GM19238 (cell line): ENCODE measurements at regions not wholly inside any gene's neighbourhood (a gene's known extent, or its start where the extent isn't known, plus 50 kb on each side); places are given as distances from the start of the nearest gene placed in this dataset.
"Not testable (repeated sequence)": the region's sequence is repeated elsewhere in the genome, so short reads cannot be mapped to it uniquely, and the experiment has no call there.

Experiments used
- DNase-seq: peaks from one replicate; pipeline ENCODE4 v3.0.0; 2011; ENCODE audit warnings: low spot score; ENCODE audit not compliant: insufficient read length

DNA sequence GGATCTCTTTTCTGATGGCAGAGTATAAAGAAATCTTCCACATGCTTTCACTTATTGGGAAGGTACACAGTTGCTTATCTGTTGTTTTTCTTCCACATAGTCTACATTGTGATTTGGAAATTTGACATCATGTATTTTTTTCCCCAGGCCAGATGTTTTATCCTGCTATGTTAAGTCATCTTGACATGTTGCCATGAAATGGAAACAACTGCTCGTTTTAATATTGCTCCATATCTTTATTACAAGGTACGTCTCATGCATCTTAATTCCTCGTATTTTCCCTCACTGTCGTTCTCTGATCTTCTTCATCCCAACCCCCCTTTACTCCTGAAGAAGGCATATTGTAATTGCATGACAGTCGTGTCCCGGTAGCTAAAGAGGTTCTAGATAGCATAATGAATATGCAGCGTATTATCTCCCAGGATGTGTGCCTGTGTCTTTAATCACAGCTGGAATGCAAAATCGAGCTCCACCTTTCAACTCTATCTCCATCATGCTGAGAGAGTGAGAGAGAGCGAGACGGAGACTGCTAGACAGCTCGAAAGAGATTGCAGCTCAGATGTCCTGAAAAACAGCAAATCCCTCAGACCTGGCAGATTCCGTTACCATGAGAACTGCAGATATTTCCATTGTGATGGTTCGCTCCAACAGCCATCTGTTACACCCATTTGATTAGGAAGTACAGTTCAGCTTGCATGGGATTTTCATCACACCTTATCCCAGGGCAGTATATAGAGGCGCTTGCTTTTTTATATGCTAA, 281.7 kb downstream of the TMEM38B start:
- no peak for DNase-seq

DNA sequence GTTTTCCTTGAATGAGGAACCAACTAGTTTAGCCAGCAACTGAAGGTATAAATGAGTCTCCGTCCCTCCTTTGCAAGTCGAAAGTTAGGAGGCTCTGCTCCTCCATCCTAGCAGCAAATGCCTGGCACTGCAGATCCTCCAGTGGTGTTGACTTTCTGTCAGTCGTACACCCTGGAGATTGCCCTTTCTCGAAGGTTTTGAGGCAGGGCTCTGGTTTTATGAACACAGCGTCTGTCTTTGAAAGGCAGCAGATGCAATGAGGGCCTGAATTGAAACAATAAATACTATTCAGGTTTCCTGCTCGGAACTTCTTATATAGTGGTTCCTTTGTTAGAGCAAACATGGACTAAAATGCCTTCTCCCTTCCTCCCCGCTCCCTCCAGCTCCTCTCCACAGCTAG, 284.0 kb downstream of the TMEM38B start:
- DNase-seq: no peak

DNA sequence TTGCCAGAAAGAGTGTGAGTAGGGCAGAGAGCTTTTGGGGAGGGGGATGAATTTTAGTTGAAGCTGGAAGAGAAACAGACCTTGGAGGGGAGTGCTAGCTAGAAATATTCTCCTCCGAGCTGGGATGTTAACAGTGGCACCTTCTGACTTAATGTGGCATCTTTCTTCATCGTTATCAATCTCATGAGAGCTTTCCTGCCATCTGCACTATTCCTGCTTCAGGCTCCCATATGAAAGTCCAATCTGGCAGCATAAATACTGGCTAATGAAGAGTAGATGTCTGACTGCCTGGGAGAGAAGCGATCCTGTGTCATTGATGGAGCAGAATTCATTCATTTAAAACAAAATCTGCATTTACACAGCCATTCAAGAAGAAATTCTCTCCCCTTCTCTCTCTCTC, 284.5 kb downstream of the TMEM38B start:
- DNase-seq: no peak

DNA sequence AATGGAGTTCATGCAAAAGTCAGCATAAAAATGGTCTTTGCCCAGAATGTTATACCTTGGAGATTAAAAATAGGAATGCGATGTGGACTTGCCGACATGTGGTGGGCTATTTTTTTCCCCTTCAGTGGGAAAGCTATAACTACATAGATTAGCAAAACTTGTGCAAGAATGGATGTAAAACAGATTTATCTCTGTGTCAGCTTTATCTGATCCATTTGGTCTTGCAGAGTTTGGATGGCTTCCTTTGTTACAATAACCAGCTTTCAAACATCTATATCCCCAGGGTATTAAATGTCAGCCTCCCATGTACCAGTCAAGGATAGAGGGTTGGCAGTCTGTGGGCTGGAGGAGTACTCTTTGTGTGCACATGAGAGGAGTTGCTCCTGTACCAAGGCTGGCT, 284.9 kb downstream of the TMEM38B start:
- no peak for DNase-seq

DNA sequence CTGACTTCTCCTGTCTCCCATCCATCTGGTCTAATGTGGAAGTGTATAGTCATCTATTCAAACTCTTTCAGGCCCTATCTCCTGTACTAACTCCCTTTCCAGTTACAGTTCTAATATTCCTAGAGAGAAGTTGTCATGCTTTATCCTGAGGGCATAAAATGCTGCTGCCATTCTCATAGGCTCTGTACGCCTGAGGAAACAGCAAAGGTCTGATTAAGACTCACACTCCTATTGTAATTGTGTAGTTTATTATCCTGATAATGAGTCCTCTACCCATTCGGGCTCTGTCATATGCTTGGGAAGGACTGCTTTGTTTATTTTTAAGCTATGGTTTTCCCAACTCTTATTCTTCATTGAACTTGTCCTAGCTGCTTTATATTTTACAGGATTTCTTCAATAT, 290.4 kb downstream of the TMEM38B start:
- DNase-seq: no peak

DNA sequence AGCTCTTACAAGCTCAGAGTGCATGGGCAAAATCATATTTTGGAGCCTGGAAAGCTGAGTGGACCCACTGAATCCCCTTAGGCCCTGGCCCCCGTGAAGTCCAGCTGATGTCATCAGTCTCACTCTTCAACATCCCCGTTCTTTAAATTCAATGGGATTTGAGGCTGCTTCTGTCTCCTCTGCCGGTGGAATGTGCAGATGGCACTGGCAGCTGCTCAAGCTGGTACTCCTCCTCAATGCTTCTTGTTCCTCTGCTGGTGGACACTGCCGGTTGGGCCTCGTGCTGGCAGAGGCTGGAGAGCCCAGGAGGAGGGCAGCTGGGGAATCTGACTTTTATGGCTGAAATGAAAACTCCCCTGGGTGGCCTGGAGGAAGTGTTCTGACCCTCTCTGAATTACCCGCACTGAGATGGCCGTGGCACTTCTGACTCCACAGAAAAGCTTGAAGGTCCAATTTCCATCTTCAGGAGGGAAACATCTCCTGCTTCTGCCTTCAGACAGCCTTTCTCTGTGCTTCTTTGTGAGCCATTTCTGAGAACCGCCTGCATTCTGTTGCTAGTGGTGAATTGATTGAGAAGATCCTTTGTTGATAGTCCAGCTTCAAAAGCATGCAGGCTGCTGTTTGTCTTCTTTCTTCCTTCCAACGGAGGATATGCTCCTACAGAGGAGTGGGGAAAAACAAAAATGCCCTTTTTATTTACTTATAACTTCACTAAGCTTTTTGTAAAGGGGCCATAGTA, 298.9 kb downstream of the TMEM38B start:
- no peak for DNase-seq

DNA sequence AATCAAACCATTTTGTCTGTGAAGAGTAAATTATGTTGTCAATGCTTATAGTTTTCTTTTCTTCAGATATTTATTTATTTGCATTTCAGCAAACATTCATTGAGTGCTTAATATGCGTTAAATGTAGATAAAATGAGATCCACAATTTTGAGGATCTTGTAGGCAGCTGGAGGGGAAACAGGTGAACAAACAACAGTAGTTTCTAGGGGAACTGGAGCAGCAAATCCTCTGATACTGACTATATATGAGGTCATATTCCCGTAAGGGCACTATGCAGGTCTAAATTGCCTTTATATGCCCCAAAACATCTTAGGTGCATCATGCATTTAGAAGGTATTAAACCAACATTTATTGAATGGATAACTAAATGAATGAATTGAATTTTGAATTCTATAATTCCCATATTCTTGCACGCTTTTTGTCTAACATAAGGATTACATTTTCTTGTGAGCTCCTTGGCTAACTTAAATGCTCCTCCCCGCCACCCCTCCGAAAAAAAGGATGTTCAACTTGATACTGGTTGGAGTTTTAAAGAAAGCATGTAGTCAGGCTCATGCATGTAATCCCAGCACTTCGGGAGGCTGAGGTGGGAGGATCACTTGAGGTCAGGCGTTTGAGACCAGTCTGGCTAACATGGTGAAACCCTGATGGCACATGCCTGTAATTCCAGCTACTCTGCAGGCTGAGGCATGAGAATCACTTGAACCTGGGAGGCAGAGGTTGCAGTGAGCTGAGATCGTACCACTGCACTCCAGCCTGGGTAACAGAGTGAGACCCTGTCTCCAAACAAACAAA, 299.8 kb downstream of the TMEM38B start:
- DNase-seq: no peak

DNA sequence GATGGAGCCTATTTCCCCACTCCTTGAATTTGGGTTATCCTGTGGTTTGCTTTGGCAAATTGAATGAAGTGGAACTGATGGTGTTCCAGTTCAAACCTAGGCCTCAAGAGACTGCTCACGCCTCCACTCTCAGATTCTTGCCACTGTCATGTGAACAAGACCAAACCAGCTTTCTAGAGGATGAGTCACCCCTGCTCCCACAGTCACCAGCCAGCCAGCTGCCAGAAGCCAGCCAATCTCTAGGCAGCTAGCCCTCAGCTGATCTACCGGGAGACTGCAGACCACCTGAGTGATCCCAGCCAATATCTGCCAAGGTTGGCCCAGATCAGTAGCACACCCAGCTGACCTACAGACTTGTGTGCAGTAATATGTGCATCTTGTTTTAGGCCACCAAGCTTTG, 300.6 kb downstream of the TMEM38B start:
- DNase-seq: no peak

DNA sequence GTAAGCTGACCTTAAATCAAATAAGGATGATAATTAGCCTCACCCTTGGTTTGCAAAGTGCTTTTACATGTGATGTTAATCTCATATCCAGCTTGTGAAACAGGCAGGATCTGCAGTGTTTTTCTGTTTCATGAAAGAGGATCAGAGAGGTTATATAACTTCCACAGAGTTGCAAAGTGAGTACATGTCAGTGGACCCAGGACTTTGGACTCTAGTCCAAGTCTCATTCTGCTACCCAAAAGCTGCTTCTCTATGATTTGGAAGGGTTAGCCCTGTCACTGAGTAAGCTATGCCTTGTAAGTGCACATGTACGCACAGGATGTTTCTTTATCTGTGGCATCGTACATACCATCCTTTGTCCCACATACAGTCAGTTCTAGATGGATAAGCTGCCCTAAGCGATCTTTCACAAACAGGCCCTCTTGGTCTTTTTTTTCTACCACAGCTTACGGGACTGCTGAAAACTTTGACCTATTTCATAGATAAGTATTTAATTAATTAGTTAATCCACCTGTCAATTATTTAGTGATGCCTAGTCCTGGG, 322.9 kb downstream of the TMEM38B start:
- no peak for DNase-seq

DNA sequence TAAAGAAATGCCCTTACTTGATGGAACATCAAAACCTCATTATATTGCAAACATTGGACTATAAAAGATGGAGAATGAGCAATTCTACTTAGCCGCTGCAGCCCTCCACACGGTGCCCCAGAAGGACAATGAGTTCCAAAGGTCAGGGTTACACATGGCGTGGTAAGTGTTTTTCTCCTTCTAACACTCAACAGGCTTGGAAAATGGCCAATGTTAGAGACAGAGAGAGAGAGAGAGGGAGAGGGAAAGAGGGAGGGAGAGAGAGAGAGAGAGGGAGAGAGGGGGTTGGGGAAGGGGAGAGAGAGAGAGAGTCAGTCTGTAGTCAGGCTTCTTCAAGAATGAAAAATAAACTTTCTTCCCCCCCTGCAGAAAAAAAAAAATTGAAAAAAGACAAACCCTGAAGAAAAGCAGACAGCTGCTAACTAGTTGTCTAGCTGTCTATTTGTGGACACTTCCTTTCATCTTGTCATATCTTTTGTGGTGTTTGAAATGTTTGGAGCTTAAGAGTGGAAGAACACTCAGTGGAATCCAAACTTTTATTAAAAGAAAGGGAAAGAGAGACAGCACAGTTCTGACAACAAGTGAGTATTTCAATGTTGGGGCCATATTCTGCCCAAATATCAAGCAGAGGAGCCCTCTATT, 324.8 kb downstream of the TMEM38B start:
- no peak for DNase-seq

DNA sequence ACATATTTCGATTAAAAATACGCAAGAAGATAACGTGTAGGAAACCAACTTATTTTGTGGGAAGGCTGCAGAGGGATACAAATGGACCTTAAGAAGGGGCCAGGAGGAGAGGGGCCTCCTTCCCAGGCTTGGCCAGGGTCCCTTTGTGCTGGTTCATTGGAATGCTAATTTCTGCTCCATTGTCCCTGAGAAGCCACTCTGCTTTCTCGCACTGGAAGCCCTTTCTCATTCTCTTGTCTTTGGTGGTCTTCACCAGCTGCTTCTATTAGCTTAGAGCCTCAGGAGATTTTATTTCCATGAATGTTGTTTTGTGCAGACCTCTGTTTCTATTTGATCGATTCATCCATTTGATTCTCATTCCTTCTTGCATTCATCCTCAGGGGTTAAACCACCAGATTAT, 325.4 kb downstream of the TMEM38B start:
- no peak for DNase-seq

DNA sequence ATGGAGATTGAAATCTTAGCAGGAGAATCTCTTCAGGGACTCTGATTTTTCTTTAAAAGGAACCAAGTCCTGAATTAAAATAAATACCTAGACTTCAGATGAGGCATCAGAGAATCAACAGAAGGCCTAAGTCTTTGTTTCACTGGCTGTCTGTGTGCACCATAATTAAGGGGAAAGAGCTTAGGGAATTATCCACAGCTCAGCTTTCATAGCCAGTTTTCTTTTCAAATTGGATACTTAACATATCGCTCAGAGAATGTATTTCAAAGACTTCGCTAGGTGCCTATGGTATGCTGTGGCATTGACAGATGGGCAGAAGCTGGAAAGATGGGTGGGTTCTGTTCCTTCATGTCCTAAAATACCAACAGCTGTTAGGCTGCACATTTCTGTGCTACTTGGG, 325.8 kb downstream of the TMEM38B start:
- no peak for DNase-seq

DNA sequence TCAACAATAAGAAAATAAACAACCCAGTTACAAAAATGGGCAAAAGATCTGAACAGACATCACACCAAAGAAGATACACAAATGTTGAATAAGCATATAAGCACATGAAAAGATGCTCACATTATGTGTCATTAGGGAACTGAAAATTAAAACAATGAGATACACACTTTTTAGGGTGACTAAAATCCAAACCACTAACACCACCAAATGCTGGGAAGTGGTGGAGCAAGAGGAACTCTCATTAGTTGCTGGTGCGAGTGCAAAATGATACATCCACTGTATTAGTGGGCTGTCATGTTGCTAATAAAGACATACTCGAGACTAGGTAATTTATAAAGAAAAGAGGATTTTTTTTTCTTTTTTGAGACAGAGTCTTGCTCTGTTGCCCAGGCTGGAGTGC, 329.1 kb downstream of the TMEM38B start:
- DNase-seq: no peak

DNA sequence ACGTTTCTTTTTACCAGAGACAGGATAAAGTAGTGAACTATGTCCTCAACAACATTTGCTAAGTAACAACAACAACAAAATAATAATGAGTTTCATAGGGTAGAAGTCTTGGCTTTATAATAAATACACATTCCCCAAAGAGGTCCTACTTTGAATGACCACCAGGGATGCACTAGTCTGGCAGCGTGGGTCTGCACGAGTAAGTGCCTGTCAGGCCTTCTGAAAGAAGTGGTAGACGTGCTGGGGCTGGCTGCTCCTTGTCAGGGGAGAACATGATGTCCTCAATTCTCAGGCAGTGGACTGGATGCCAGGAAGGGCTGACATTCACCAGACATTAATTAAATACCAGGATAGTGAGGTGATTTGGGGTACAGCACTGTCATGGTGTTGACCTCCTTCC, 331.1 kb downstream of the TMEM38B start:
- no peak for DNase-seq

DNA sequence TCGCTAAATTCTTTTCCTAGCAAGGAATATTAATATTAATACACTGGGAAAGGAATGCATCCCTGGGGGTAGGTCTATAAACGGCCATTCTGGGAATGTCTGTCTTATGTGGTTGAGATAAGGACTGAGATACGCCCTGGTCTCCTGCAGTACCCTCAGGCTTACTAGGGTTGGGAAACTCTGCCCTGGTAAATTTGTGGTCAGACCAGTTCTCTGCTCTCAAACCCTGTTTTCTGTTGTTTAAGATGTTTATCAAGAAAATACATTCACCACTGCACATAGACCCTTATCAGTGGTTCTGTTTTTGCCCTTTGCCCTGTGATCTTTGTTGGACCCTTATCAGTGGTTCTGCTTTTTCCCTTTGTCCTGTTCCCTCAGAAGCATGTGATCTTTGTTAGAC, 335.8 kb downstream of the TMEM38B start:
- DNase-seq: not testable (repeated sequence)

DNA sequence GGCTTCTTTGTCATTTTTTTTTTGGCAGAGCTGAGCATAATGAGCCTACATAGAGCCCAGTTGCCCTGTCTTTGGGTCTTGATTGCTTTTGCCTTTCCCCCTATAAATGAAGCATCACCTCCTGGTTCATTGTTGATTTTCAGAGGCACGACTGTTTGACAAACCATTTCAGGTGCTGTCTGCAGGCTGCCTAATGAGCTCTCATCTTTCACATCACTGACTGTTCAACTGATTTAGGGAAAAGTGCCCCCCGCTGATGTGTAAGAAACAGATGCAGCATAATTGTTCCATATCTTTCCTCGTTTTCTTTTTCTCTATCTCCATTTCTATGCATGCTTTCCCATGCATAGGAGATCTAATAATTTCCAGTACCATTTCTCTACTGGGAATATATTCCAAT, 338.6 kb downstream of the TMEM38B start:
- no peak for DNase-seq

DNA sequence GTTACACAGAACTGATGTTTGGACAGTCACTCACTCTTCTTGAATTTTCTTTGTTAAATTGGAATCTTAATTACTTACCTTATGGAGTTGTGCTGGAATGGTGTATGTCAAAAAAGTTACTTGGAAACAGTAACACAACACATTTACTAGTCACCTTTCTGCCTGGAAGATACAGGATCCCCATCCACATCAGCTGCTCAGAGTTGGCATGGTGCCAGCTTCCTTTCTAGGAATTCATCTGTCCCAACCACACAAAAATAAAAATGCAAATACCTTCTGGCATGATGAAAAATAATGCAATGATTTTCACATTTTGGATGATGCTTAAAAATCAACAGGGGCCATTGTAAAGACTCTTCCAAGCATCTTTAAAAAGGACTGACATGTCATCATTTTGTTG, 341.5 kb downstream of the TMEM38B start:
- no peak for DNase-seq

DNA sequence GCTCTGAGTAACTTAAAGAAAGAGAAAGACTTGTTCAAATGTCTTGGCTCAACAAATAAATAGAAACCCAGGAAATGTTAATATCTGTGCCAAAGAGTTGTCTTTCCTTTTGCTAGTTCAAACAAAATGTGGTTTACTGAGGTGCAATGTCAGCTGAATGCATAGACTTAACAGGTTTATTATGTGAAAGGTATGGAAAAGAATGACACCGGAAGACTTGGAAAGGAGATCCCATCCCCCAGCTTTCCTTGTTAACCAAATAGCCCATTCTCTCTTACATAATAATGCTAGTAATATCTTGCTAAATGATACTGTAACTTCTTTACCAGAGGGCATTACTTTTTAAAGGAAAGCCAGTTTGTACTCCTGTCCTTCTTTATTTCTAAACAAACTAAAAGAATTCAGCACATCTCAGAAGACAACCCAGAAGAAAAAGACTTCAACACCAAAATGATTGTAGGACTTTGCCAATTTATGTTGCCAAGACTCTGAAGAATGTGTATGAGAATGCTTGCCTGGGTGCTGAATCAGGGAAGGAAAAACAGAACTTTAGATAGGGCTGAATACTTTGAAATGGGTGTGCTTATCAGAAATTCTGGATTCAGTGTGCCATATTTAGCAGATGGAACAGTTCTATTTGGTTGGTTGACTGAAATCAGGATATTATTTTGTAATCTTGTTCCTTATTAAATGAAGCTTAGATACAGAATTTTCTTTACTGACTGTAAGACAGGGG, 344.1 kb downstream of the TMEM38B start:
- no peak for DNase-seq

DNA sequence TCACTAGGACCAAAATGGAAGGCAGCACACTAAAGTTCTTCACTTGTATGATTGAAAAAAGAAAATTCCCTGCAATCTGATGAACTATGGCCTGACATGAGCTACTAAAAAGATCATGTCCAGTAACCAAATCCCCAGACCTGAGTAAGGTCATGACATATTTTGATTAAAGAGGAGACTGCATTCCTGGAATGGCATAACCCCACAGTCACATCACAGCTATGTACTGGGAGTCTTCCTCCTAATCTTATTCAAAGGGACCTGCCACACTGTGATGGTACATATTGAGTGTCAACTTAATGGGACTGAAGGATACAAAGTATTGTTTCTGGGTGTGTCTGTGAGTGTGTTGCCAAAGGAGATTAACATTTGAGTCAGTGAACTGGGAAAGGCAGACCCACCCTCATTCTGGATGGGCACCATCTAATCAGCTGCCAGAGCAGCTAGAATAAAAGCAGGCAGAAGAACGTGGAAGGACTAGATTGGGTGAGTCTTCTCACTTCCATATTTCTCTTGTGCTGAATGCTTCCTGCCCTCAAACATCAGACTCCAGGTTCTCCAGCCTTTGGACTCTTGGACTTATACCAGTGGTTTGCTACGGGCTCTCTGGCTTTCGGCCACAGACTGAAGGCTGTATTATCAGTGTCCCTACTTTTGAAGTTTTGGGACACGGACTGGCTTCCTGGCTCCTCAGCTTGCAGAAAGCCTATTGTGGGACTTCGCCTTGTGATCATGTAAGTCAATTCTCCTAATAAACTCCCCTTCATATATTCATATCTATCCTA, 345.0 kb downstream of the TMEM38B start:
- no peak for DNase-seq

DNA sequence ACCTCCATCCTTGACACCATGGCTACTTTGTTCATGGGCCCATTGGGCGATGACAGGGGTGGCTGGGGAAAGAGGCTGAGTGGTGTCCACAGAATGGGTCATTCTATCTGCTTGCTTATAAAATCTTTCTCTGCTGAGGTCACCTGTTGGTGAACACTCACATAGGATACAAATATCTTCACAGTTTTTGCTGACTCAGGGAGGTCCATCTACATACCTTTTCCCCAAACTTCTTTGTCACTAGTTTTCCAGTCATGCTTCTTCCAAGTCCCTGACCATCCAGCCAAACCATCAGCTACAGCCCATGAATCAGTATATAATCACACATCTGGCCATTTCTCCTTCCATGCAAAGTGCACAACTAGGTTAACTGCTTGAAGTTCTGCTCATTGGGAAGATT, 347.6 kb downstream of the TMEM38B start:
- DNase-seq: not testable (repeated sequence)
